KMS-11 (cell line): ENCODE measurements at regions not wholly inside any gene's neighbourhood (a gene's known extent, or its start where the extent isn't known, plus 50 kb on each side); places are given as distances from the start of the nearest gene placed in this dataset.

Experiments
- H2AFZ ChIP-seq: fragments of 200-600 bp; sonication (generic); 2 replicates; pipeline ENCODE4 v1.6.1; 2016; ENCODE audit warnings: antibody characterized with exemption, mixed run types, low read depth
- H3K27ac ChIP-seq: fragments of 200-600 bp; sonication (generic); 2 replicates; pipeline ENCODE4 v1.6.1; 2016; ENCODE audit warnings: mild to moderate bottlenecking, mixed run types
- H3K27me3 ChIP-seq: fragments of 200-600 bp; sonication (generic); 2 replicates; pipeline ENCODE4 v1.6.1; 2017; ENCODE audit warnings: mild to moderate bottlenecking, low read depth, mixed run types, moderate library complexity; ENCODE audit not compliant: insufficient read depth
- H3K36me3 ChIP-seq: fragments of 200-600 bp; sonication (generic); 2 replicates; pipeline ENCODE4 v1.6.1; 2017; ENCODE audit warnings: mild to moderate bottlenecking, mixed run types; ENCODE audit not compliant: insufficient read depth
- H3K4me1 ChIP-seq: fragments of 200-600 bp; sonication (generic); 2 replicates; pipeline ENCODE4 v1.6.1; 2016; ENCODE audit warnings: mild to moderate bottlenecking, low read depth, mixed run types; ENCODE audit not compliant: poor library complexity, severe bottlenecking
- H3K4me2 ChIP-seq: fragments of 200-600 bp; sonication (generic); 2 replicates; pipeline ENCODE4 v1.7.0; 2016; ENCODE audit warnings: mild to moderate bottlenecking, mixed run types
- H3K4me3 ChIP-seq: fragments of 200-600 bp; sonication (generic); IDR thresholded peaks from 2 replicates; pipeline ENCODE4 v1.6.1; 2017; ENCODE audit warnings: low read depth, low read length, mixed read lengths; ENCODE audit not compliant: insufficient read depth
- H3K79me2 ChIP-seq: fragments of 200-600 bp; sonication (generic); 2 replicates; pipeline ENCODE4 v1.6.1; 2016; ENCODE audit warnings: low read depth, mixed run types; ENCODE audit not compliant: insufficient read depth
- H3K9ac ChIP-seq: fragments of 200-600 bp; sonication (generic); 2 replicates; pipeline ENCODE4 v1.6.1; 2016; ENCODE audit warnings: mild to moderate bottlenecking, mixed run types
- H4K20me1 ChIP-seq: fragments of 200-600 bp; sonication (generic); 2 replicates; pipeline ENCODE4 v1.6.1; 2016; ENCODE audit warnings: mild to moderate bottlenecking, mixed run types; ENCODE audit not compliant: insufficient read depth
- CTCF ChIP-seq: fragments of 200-600 bp; sonication (generic); conservative IDR thresholded peaks from 2 replicates; pipeline ENCODE4 v1.6.1; 2017; ENCODE audit warnings: low read depth, mild to moderate bottlenecking, antibody characterized with exemption, low read length, moderate library complexity, mixed read lengths

- no peak overlapping the region for H3K4me2 ChIP-seq
- H2AFZ ChIP-seq, result no peak overlapping the region
- H3K4me3 ChIP-seq, result no peak overlapping the region
- no peak for TF ChIP-seq CTCF
- no peaks in the 10 kb centered on the region for H3K36me3 ChIP-seq
- H3K27ac ChIP-seq, result no peak overlapping the region
- H4K20me1 ChIP-seq, result no peaks in the 10 kb centered on the region
- H3K9ac ChIP-seq, result no peak overlapping the region
- H3K79me2 ChIP-seq, result no peaks in the 10 kb centered on the region
- H3K27me3 ChIP-seq, result no peaks in the 10 kb centered on the region
- no peaks in the 10 kb centered on the region for H3K4me1 ChIP-seq
These were observed 96.3 kb upstream of the KCNN2 start for GRCh38 chr5:114265432-114266060.

- no peak overlapping the region for H3K4me2 ChIP-seq
- H3K4me1 ChIP-seq, result no peaks in the 10 kb centered on the region
- H2AFZ ChIP-seq, result no peak overlapping the region
- H3K36me3 ChIP-seq, result no peaks in the 10 kb centered on the region
- no peak overlapping the region for H3K27ac ChIP-seq
- H3K4me3 ChIP-seq, result no peak overlapping the region
- no peak overlapping the region for H3K9ac ChIP-seq
- TF ChIP-seq CTCF, result no peak
- H4K20me1 ChIP-seq, result no peaks in the 10 kb centered on the region
- H3K79me2 ChIP-seq, result no peaks in the 10 kb centered on the region
- H3K27me3 ChIP-seq, result no peaks in the 10 kb centered on the region
These were observed 95.5 kb upstream of the KCNN2 start for GRCh38 chr5:114266374-114266773.

- TF ChIP-seq CTCF, result no peak
- no peaks in the 10 kb centered on the region for H3K36me3 ChIP-seq
- H3K4me3 ChIP-seq, result no peak overlapping the region
- no peaks in the 10 kb centered on the region for H4K20me1 ChIP-seq
- H3K27me3 ChIP-seq, result no peaks in the 10 kb centered on the region
- H3K4me2 ChIP-seq, result no peak overlapping the region
- H3K27ac ChIP-seq, result no peak overlapping the region
- no peaks in the 10 kb centered on the region for H3K4me1 ChIP-seq
- H3K9ac ChIP-seq, result no peak overlapping the region
- no peak overlapping the region for H2AFZ ChIP-seq
- H3K79me2 ChIP-seq, result no peaks in the 10 kb centered on the region
These were observed 65.7 kb upstream of the KCNN2 start for GRCh38 chr5:114296191-114296590.

- no peaks in the 10 kb centered on the region for H4K20me1 ChIP-seq
- H3K79me2 ChIP-seq, result no peaks in the 10 kb centered on the region
- no peak overlapping the region for H3K9ac ChIP-seq
- no peaks in the 10 kb centered on the region for H3K36me3 ChIP-seq
- H3K4me2 ChIP-seq, result no peak overlapping the region
- no peak overlapping the region for H3K4me3 ChIP-seq
- no peak overlapping the region for H2AFZ ChIP-seq
- TF ChIP-seq CTCF, result no peak
- no peaks in the 10 kb centered on the region for H3K4me1 ChIP-seq
- H3K27me3 ChIP-seq, result no peaks in the 10 kb centered on the region
- H3K27ac ChIP-seq, result no peak overlapping the region
These were observed 64.0 kb upstream of the KCNN2 start for GRCh38 chr5:114297915-114298314.
